Neuronal stem cell (in vitro differentiated cells): ENCODE measurements at regions not wholly inside any gene's neighbourhood (a gene's known extent, or its start where the extent isn't known, plus 50 kb on each side); places are given as distances from the start of the nearest gene placed in this dataset.

Source experiments
- DNase-seq: peaks from one replicate; pipeline ENCODE4 v3.0.0-alpha.2; 2013; ENCODE audit warnings: low spot score
- H2AFZ ChIP-seq: one replicate; pipeline ENCODE4 v1.6.1; 2013; ENCODE audit warnings: mild to moderate bottlenecking, low read length, inconsistent platforms
- H2AK5ac ChIP-seq: 2 replicates; pipeline ENCODE4 v1.6.1; 2013; ENCODE audit warnings: low read depth, mild to moderate bottlenecking, inconsistent platforms, low read length, moderate library complexity, mixed read lengths
- H2BK120ac ChIP-seq: 2 replicates; pipeline ENCODE4 v1.6.1; 2013; ENCODE audit warnings: low read depth, mild to moderate bottlenecking, inconsistent platforms, low read length, moderate library complexity, mixed read lengths
- H2BK12ac ChIP-seq: one replicate; pipeline ENCODE4 v1.6.1; 2013; ENCODE audit warnings: low read length, inconsistent platforms
- H2BK15ac ChIP-seq: 2 replicates; pipeline ENCODE4 v1.6.1; 2013; ENCODE audit warnings: mild to moderate bottlenecking, low read length, inconsistent platforms, mixed read lengths
- H2BK5ac ChIP-seq: one replicate; pipeline ENCODE4 v1.6.1; 2013; ENCODE audit warnings: inconsistent platforms, mild to moderate bottlenecking, low read length, moderate library complexity
- H3K14ac ChIP-seq: one replicate; pipeline ENCODE4 v1.6.1; 2013; ENCODE audit warnings: low read length, inconsistent platforms
- H3K18ac ChIP-seq: 2 replicates; pipeline ENCODE4 v1.6.1; 2013; ENCODE audit warnings: low read length, inconsistent platforms
- H3K23ac ChIP-seq: 2 replicates; pipeline ENCODE4 v1.6.1; 2013; ENCODE audit warnings: low read depth, mild to moderate bottlenecking, mixed read lengths, low read length, inconsistent platforms; ENCODE audit not compliant: poor library complexity
- H3K27ac ChIP-seq: replicated peaks from 3 replicates; pipeline ENCODE4 v1.5.1; 2013; ENCODE audit warnings: low read length, inconsistent platforms
- H3K27me3 ChIP-seq, 3 experiments: 2 replicates each; pipeline ENCODE4 v1.6.1; 2013; ENCODE audit warnings: low read length in 3 of 3, mild to moderate bottlenecking in 2 of 3, inconsistent platforms in 1 of 3, low read depth in 1 of 3, mixed read lengths in 1 of 3, moderate library complexity in 1 of 3; ENCODE audit not compliant: control insufficient read depth in 3 of 3, insufficient read depth in 3 of 3
- H3K36me3 ChIP-seq, 2 donors: replicated peaks in 1 of 2; 2 replicates each; pipeline ENCODE4 v1.6.1; 2013; ENCODE audit warnings: low read length in 2 of 2; ENCODE audit not compliant: control insufficient read depth in 2 of 2, insufficient read depth in 2 of 2
- H3K4ac ChIP-seq: 2 replicates; pipeline ENCODE4 v1.6.1; 2013; ENCODE audit warnings: inconsistent platforms, mild to moderate bottlenecking, low read length, moderate library complexity
- H3K4me1 ChIP-seq, 2 donors: 1 replicate in 1 of 2; 2 replicates in 1 of 2; pipeline ENCODE4 v1.6.1; 2013; ENCODE audit warnings: low read length in 2 of 2, low read depth in 1 of 2; ENCODE audit not compliant: control insufficient read depth in 2 of 2, insufficient read depth in 1 of 2
- H3K4me2 ChIP-seq: one replicate; pipeline ENCODE4 v1.6.1; 2013; ENCODE audit warnings: mild to moderate bottlenecking, low read length, inconsistent platforms; ENCODE audit not compliant: insufficient read depth, poor library complexity, severe bottlenecking
- H3K4me3 ChIP-seq, 2 donors: 2 replicates each; pipeline ENCODE4 v1.5.1; 2013; ENCODE audit warnings: low read length in 2 of 2, mild to moderate bottlenecking in 2 of 2, inconsistent platforms in 1 of 2, moderate library complexity in 1 of 2
- H3K79me1 ChIP-seq: one replicate; pipeline ENCODE4 v1.6.1; 2013; ENCODE audit warnings: low read depth, mild to moderate bottlenecking, inconsistent platforms, low read length, moderate library complexity
- H3K9ac ChIP-seq: one replicate; pipeline ENCODE4 v1.6.1; 2013; ENCODE audit warnings: mild to moderate bottlenecking, low read depth, low read length, inconsistent platforms; ENCODE audit not compliant: poor library complexity
- H3K9me3 ChIP-seq, 2 donors: replicated peaks in 1 of 2; 2 replicates each; pipeline versions ENCODE3 to v1.6.1; 2013; ENCODE audit warnings: low read length in 2 of 2, mild to moderate bottlenecking in 2 of 2, inconsistent platforms in 1 of 2, low read depth in 1 of 2, mixed read lengths in 1 of 2, moderate library complexity in 1 of 2; ENCODE audit not compliant: control insufficient read depth in 2 of 2, insufficient read depth in 1 of 2
- H4K8ac ChIP-seq: one replicate; pipeline ENCODE4 v1.6.1; 2013; ENCODE audit warnings: low read depth, mild to moderate bottlenecking, inconsistent platforms, low read length, moderate library complexity
- H4K91ac ChIP-seq: one replicate; pipeline ENCODE4 v1.6.1; 2013; ENCODE audit warnings: low read length, low read depth, mild to moderate bottlenecking, inconsistent platforms; ENCODE audit not compliant: poor library complexity
- WGBS, 2 donors: extraction: QIAGEN DNeasy Blood & Tissue Kit; methylation state at CpG; one replicate each; pipeline ENCODE4 v1.1.7; 2013; ENCODE audit warnings: missing lambda C conversion rate in 2 of 2, mixed read lengths in 1 of 2; ENCODE audit not compliant: insufficient read length in 2 of 2, insufficient replicate concordance in 1 of 2; ENCODE audit errors: extremely low coverage in 2 of 2; 5-methylcytosine and 5-hydroxymethylcytosine counted together

DNA sequence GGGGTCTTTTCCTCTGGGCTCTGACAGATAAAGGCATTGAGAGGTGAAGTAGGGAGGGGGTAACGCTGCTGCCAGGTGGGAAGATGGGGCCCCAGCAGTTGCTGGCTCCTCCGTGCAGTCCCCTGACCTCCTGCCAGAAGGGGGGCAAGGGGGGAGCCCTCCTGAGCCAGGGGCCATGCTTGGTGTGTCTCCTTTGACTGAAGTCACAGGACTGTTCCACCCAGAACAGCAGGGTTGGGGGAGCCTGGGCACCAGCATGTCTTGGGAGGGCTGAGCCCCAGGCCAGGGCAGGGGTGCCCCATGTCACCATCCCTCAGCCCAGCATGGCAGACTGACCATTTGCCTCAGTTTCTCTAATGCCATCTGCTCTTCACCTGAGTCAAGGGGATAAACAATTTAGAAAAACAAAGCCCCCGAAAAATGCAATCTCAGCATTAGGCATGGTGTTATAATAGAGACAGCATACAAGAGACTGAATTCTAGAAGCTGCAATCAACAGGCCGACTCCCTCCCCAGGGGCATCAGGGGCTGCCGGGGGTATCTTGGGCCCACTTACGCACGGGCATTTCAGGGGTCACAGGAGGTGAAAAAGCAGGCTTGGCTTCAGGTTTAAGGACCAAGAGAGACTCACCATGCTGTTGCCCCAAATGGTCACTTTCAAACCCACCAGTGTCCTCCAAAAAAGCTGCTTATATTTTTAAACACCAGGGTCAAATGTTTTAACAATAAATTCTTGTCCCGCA, 108.6 kb upstream of the GPR26 start:
- no peak overlapping the region for H3K27ac ChIP-seq
- no peaks in the 10 kb centered on the region for H3K36me3 ChIP-seq
- H2AFZ ChIP-seq: no peak overlapping the region
- no peak overlapping the region for H3K14ac ChIP-seq
- H2BK5ac ChIP-seq: no peak overlapping the region
- no peak overlapping the region for H3K4me3 ChIP-seq
- H3K9ac ChIP-seq: no peak overlapping the region
- no peak for DNase-seq
- H4K8ac ChIP-seq: no peak overlapping the region
- H3K9me3 ChIP-seq: no peaks in the 10 kb centered on the region
- H3K27me3 ChIP-seq: no peaks in the 10 kb centered on the region
- peaks cover 0 to 10% of the 10 kb centered on the region in 2 donors for H3K4me1 ChIP-seq
- no peak overlapping the region for H3K4ac ChIP-seq
- WGBS, 2 donors: no CpG with 5 or more reads among the region's 8 CpGs
- H2AK5ac ChIP-seq: no peak overlapping the region
- H2BK15ac ChIP-seq: no peak overlapping the region
- no peaks in the 10 kb centered on the region for H3K79me1 ChIP-seq
- H3K18ac ChIP-seq: no peak overlapping the region
- no peak overlapping the region for H4K91ac ChIP-seq
- no peak overlapping the region for H3K4me2 ChIP-seq
- no peak overlapping the region for H2BK120ac ChIP-seq
- peak overlapping the region; percentile 10 for H3K23ac ChIP-seq
- no peak overlapping the region for H2BK12ac ChIP-seq

GRCh38 chr10:123558651-123559050, 107.5 kb upstream of the GPR26 start:
- Histone ChIP-seq H3K9ac (no peak overlapping the region), H2AFZ (peak overlapping the region; percentile 7), H3K18ac (peak overlapping the region; percentile 62), H3K9me3 (no peaks in the 10 kb centered on the region), H3K27ac (no peak overlapping the region), H3K4me3 (no peak overlapping the region), H2BK12ac (no peak overlapping the region), H3K4me1 (peaks cover 0 to 10% of the 10 kb centered on the region in 2 donors), H3K4ac (no peak overlapping the region), H3K79me1 (no peaks in the 10 kb centered on the region), H4K91ac (no peak overlapping the region), H3K14ac (no peak overlapping the region), H3K4me2 (no peak overlapping the region), H3K36me3 (no peaks in the 10 kb centered on the region), H3K27me3 (no peaks in the 10 kb centered on the region), H2AK5ac (peak overlapping the region; percentile 85), H2BK5ac (peak overlapping the region; percentile 20), H2BK15ac (peak overlapping the region; percentile 49), H3K23ac (no peak overlapping the region), H2BK120ac (no peak overlapping the region), H4K8ac (no peak overlapping the region)
- no peak for DNase-seq
- WGBS, 2 donors: no CpG with 5 or more reads among the region's 17 CpGs

GRCh38 chr10:123559066-123559822, 106.9 kb upstream of the GPR26 start:
- H2BK12ac ChIP-seq: no peak overlapping the region
- H3K4me2 ChIP-seq: no peak overlapping the region
- H3K4ac ChIP-seq: no peak overlapping the region
- H2BK15ac ChIP-seq: peak overlapping the region; percentile 49
- H3K14ac ChIP-seq: no peak overlapping the region
- 100% methylated on average over 2 of the region's 28 CpGs; no CpG with 5 or more reads in 1 of the 2 donors for WGBS, 2 donors
- H3K9me3 ChIP-seq: no peaks in the 10 kb centered on the region
- no peak overlapping the region for H4K91ac ChIP-seq
- peak overlapping the region; percentile 20 for H2BK5ac ChIP-seq
- H3K4me3 ChIP-seq: no peak overlapping the region
- no peaks in the 10 kb centered on the region for H3K27me3 ChIP-seq
- no peak overlapping the region for H3K27ac ChIP-seq
- H4K8ac ChIP-seq: no peak overlapping the region
- H2AK5ac ChIP-seq: peak overlapping the region; percentile 85
- no peaks in the 10 kb centered on the region for H3K36me3 ChIP-seq
- no peak overlapping the region for H3K9ac ChIP-seq
- peak; percentile 65 for DNase-seq
- peaks cover 0 to 10% of the 10 kb centered on the region in 2 donors for H3K4me1 ChIP-seq
- H2BK120ac ChIP-seq: no peak overlapping the region
- no peaks in the 10 kb centered on the region for H3K79me1 ChIP-seq
- peak overlapping the region; percentile 53 for H2AFZ ChIP-seq
- no peak overlapping the region for H3K23ac ChIP-seq
- H3K18ac ChIP-seq: peak overlapping the region; percentile 62

GRCh38 chr10:123559823-123560092, 106.4 kb upstream of the GPR26 start:
- no peak overlapping the region for H3K4me3 ChIP-seq

More at GRCh38 chr10:123559823-123560092, 106.4 kb upstream of the GPR26 start:
- Histone ChIP-seq H4K8ac (no peak overlapping the region), H2AFZ (no peak overlapping the region), H3K4me2 (no peak overlapping the region), H3K27ac (no peak overlapping the region), H3K18ac (no peak overlapping the region), H3K9ac (no peak overlapping the region), H3K14ac (no peak overlapping the region), H2BK120ac (no peak overlapping the region), H2BK12ac (no peak overlapping the region), H2BK5ac (no peak overlapping the region), H3K23ac (no peak overlapping the region), H3K27me3 (no peaks in the 10 kb centered on the region), H4K91ac (no peak overlapping the region), H2AK5ac (no peak overlapping the region), H3K4me1 (peaks cover 0 to 10% of the 10 kb centered on the region in 2 donors), H2BK15ac (no peak overlapping the region), H3K9me3 (no peaks in the 10 kb centered on the region), H3K79me1 (no peaks in the 10 kb centered on the region), H3K36me3 (no peaks in the 10 kb centered on the region), H3K4ac (no peak overlapping the region)
- no CpG with 5 or more reads among the region's 7 CpGs for WGBS, 2 donors
- DNase-seq: no peak
